SK-N-SH treated with all-trans-retinoic acid at 6 μM for 48 hours (cell line): ENCODE measurements at regions not wholly inside any gene's neighbourhood (a gene's known extent, or its start where the extent isn't known, plus 50 kb on each side); places are given as distances from the start of the nearest gene placed in this dataset.
A peak's percentile ranks its signal among the peaks of the same experiment; 100 is the strongest.

Source experiments
- ATAC-seq: fragments of 200-7000 bp; cut with Tn5 transposase; 3 replicates; pipeline ENCODE4 v1.9.1; 2020; ENCODE audit warnings: mild to moderate bottlenecking, moderate library complexity
- ARNTL ChIP-seq: fragments of 450-650 bp; formaldehyde crosslinking; IDR thresholded peaks from 2 replicates; pipeline ENCODE4 v1.5.0; 2020; ENCODE audit warnings: low read depth, mild to moderate bottlenecking, moderate library complexity, borderline replicate concordance
- BACH2 ChIP-seq: fragments of 250-450 bp; sonication (Bioruptor Pico); IDR thresholded peaks from 2 replicates; pipeline ENCODE4 v1.9.0; 2021; ENCODE audit warnings: mild to moderate bottlenecking, borderline replicate concordance
- CREB5 ChIP-seq: fragments of 250-450 bp; sonication (Bioruptor Pico); IDR thresholded peaks from 2 replicates; pipeline ENCODE4 v1.5.1; 2020; ENCODE audit warnings: low read depth, mild to moderate bottlenecking, moderate library complexity
- ESRRG ChIP-seq: fragments of 250-450 bp; sonication (Bioruptor Pico); IDR thresholded peaks from 2 replicates; pipeline ENCODE4 v1.6.1; 2021; ENCODE audit warnings: mild to moderate bottlenecking
- GLIS3 ChIP-seq: fragments of 250-450 bp; sonication (Bioruptor Pico); IDR thresholded peaks from 2 replicates; pipeline ENCODE4 v1.5.0; 2020; ENCODE audit warnings: mild to moderate bottlenecking, moderate library complexity
- ISL1 ChIP-seq: fragments of 250-450 bp; sonication (Bioruptor Pico); IDR thresholded peaks from 2 replicates; pipeline ENCODE4 v2.1.2; 2022; ENCODE audit warnings: mild to moderate bottlenecking, moderate library complexity
- OSR1 ChIP-seq: fragments of 250-450 bp; sonication (Bioruptor Pico); IDR thresholded peaks from 2 replicates; pipeline ENCODE4 v1.8.0; 2022; ENCODE audit warnings: moderate library complexity, mild to moderate bottlenecking, inconsistent platforms
- PATZ1 ChIP-seq: fragments of 250-450 bp; sonication (Bioruptor Pico); IDR thresholded peaks from 2 replicates; pipeline ENCODE4 v1.8.0; 2020; ENCODE audit warnings: mild to moderate bottlenecking, moderate library complexity, borderline replicate concordance
- PPARA ChIP-seq: fragments of 250-450 bp; sonication (Bioruptor Pico); IDR thresholded peaks from 2 replicates; pipeline ENCODE4 v1.5.0; 2020; ENCODE audit warnings: mild to moderate bottlenecking, borderline replicate concordance
- RARB ChIP-seq: fragments of 250-450 bp; sonication (Bioruptor Pico); IDR thresholded peaks from 2 replicates; pipeline ENCODE4 v1.8.0; 2021; ENCODE audit warnings: mild to moderate bottlenecking, moderate library complexity
- SNAI2 ChIP-seq: fragments of 250-450 bp; sonication (Bioruptor Pico); IDR thresholded peaks from 2 replicates; pipeline ENCODE4 v1.5.0; 2020; ENCODE audit warnings: mild to moderate bottlenecking, moderate library complexity
- TCF4 ChIP-seq: fragments of 250-450 bp; sonication (Bioruptor Pico); IDR thresholded peaks from 2 replicates; pipeline ENCODE4 v1.8.0; 2021; ENCODE audit warnings: mild to moderate bottlenecking, moderate library complexity, borderline replicate concordance
- TSHZ2 ChIP-seq: fragments of 250-450 bp; sonication (Bioruptor Pico); IDR thresholded peaks from 2 replicates; pipeline ENCODE4 v1.5.0; 2020; ENCODE audit warnings: mild to moderate bottlenecking, moderate library complexity
- ZNF565 ChIP-seq: fragments of 450-650 bp; formaldehyde crosslinking; conservative IDR thresholded peaks from 2 replicates; pipeline ENCODE4 v1.5.0; 2020; ENCODE audit warnings: low read depth, mild to moderate bottlenecking, moderate library complexity
- ZNF70 ChIP-seq: fragments of 450-650 bp; formaldehyde crosslinking; IDR thresholded peaks from 2 replicates; pipeline ENCODE4 v1.5.0; 2020; ENCODE audit warnings: mild to moderate bottlenecking, moderate library complexity
- ZNF8 ChIP-seq: fragments of 450-650 bp; formaldehyde crosslinking; IDR thresholded peaks from 2 replicates; pipeline ENCODE4 v1.5.0; 2020; ENCODE audit warnings: mild to moderate bottlenecking, moderate library complexity

GRCh38 chr2:184357033-184357432 lies 241.3 kb upstream of the ZNF804A start (continued):
- TF ChIP-seq TSHZ2 (CRISPR knock-in tag) (no peak), SNAI2 (CRISPR knock-in tag) (no peak), ARNTL (CRISPR knock-in tag) (no peak), ZNF8 (CRISPR knock-in tag) (no peak), ISL1 (no peak), PATZ1 (no peak), ZNF70 (CRISPR knock-in tag) (no peak), ZNF565 (CRISPR knock-in tag) (no peak), TCF4 (no peak), BACH2 (no peak)
- TF ChIP-seq, all 23 proteins: peak for 0

DNA sequence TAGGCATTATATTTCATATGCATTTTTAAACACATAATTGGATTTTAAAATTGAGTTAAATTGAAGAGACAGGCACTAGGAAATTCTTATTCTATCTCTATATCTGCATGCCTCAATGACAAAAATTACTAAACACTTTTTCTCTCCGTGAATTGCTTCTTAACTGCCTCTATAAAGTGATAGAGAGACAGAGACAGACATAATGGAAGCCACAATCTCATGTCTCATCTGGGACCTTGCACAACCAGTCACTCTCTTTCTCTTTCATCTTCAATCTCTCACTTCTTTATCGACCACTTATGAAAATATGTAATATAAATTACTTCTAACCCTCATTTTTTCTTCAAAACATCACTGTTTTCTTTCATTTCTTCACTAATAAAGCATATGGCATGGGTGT lies 238.9 kb upstream of the ZNF804A start:
- TF ChIP-seq ZNF70 (CRISPR knock-in tag) (no peak), ISL1 (peak; percentile 88), TCF4 (no peak)
- ATAC-seq: no peak

DNA sequence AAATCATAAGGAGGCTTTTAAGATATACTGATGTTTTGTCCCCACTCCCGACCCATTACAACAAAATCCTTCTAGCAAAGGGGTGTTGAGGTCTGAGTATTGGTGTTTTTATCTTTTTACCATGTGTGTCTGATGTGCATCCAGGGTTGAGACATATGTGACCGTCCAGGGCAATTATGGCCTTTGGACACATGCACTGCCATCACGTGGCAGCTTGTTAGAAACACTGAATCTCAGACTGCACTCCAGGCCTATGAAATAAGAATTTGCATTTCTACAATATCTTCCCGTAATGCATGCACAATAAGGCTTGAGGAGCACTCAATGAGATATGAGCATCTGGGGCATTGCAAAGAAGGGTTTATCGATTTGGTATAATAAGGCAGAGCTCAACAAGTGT lies 235.1 kb upstream of the ZNF804A start:
- ATAC-seq: no peak
- no peak for TF ChIP-seq SNAI2 (CRISPR knock-in tag)
- TF ChIP-seq PATZ1: no peak
- TF ChIP-seq ISL1: no peak
- no peak for TF ChIP-seq OSR1
- no peak for TF ChIP-seq TSHZ2 (CRISPR knock-in tag)
- TF ChIP-seq CREB5 (CRISPR knock-in tag): no peak
- no peak for TF ChIP-seq GLIS3 (CRISPR knock-in tag)
- TF ChIP-seq RARB: no peak
- no peak for TF ChIP-seq ZNF8 (CRISPR knock-in tag)
- TF ChIP-seq ZNF70 (CRISPR knock-in tag): no peak

GRCh38 chr2:184367211-184367610 lies 231.1 kb upstream of the ZNF804A start:
- no peak for ATAC-seq
- no peak for TF ChIP-seq ESRRG (CRISPR knock-in tag)
- TF ChIP-seq RARB: no peak
- no peak for TF ChIP-seq PPARA (CRISPR knock-in tag)
- no peak for TF ChIP-seq TCF4
- TF ChIP-seq TSHZ2 (CRISPR knock-in tag): no peak
